ENCODE measurements at regions not wholly inside any gene's neighbourhood (a gene's known extent, or its start where the extent isn't known, plus 50 kb on each side); places are given as distances from the start of the nearest gene placed in this dataset.

DNA sequence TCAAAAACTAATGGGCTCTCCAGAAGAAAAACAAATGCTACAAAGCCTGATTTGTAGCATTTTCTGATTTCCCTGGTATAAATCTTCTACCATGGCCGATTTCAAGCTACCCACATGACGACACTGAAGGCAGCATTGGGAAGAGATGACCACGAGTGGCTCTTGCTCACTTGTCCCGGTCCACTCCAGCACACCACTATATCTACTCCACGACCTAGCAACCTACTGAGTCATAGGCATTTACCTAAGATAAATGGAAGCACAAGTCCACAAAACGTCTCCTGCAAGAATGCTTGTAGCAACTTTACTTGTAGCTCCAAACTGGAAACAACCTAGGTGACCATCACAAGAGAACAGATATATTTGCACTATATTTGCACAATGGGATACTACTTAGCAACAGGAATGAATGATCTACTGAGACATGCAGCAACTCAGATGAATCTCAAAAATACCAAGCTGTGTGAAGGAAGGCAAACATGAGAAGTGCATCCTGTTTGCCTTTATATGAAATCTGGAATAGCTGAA, 60.8 kb upstream of the HES1 start:
- DNase-seq = no peak

DNA sequence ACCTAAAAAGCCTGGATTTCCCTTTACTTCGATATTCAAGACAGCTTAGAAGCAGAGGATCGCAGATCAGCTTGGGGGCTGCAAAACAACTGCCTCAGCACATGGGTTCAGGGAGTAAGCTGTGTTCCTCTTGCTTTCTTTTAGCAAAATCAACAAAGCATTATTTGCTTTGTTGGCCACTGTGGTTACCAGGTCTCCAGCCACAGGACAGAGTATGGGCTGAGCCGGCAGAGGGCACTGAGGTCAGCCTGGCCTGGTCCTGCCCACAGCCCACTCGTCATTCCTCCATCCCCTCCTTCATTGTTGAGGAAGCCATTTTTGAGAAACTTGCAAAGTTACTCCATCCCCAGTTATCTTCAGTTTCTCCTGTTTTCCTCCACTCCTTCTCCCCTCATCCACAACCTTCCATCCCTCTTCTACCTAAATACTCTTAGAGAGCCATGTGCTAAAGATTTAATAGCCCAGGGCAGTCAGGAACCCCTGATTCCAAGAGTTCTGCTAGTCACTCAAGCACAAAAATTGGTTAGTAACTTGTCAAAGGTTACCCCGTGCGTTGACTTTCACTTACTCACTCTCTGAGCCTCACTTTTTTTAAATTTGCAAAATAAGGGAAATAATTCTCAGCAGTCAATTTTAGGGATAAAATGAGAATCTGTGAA, 60.0 kb upstream of the HES1 start:
- no peak for DNase-seq

DNA sequence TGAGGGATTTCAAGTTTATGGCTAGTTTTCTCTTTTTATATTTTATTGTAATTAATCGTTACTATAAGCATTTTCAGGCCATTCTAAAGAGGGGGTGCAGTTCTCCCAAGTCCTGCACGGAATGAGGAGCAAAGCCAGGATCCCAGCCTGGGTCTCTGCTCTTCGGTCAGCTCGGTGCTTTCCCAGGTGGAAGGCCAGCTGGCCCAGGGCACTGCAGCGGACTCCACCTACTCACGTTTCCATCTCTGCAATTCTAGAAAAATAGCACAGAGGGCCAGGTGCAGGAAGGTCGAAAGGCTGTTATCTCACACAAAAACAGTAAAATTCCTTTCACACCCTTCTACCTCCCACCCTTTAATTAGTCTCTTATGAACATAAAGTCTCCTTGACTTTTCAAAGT, 59.5 kb upstream of the HES1 start:
- DNase-seq = no peak

DNA sequence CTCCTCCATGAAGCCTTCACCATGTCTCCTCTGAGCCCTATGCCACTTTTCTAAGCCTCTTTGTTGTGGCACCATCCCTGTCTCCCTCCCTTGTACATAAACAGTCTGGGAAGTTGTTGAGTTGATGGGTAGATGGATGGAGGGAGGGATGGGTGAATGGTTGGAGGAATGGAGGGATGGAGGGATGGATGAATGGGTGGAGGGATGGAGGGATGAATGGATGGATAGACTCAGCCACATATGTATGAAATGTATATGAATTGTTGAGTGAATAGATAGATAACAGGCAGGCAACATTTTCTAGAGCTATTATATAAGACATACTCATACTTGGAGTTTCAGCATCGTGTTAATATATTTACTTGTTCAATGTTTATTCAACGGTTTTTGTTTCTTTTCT, 58.3 kb upstream of the HES1 start:
- no peak for DNase-seq

DNA sequence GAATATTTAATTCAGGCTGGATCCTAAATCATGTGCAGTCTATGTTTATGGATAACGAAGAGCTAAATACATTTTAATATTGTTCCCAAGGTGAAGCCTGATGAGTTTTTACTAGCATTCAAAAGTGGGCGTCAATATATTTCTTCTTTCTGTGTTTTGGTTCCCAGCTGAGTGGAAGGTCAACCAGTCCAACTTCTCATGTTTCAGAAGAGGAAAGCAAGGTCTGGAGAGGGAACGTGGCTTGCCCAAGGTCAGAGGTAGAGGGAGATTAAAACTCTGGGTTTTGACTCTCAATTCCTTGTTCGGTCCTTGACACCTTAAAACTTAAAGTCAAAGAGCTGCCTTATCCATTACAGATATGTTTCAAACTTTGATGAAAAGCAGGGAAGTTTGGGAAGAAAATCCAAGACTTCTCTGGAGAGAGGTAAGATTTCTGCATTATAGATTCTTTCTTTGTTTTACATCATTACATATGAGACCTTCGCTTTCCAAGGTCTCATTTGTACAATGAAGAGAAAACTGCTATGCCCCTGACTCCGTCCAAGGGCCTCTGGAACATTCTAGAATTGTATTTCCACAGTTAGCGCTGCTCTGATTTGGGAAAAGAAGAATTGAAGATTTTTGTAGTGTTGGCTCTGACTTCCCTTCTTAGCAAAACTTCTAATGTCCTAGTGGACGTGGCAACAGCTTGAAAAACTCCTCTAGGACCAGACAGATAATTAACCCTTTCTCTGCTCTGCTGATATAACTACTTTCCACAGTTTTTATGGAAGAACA, 57.7 kb upstream of the HES1 start:
- DNase-seq = no peak

DNA sequence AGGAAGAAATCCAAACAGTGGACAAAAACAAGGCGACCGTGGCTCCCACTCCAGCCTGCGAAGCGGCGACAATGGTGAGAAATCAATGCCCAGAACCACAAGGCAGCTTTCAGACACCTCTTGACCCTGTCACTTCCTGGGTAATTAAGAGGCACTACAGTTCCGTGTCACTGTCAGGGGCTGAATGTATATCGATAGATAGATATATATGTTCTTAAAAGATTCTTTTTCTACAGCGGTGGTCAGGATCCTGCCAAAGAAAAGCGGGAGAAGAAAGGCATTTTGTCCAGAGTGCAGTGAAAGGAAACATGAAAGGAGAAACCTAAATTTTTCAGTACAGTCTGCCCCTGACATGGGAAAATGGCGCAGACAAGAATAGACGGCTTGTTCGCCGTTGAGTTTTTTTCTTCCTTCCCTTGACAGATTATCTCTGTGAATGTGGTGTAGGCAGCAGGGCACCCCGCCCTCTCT, 56.2 kb upstream of the HES1 start:
- DNase-seq = no peak

DNA sequence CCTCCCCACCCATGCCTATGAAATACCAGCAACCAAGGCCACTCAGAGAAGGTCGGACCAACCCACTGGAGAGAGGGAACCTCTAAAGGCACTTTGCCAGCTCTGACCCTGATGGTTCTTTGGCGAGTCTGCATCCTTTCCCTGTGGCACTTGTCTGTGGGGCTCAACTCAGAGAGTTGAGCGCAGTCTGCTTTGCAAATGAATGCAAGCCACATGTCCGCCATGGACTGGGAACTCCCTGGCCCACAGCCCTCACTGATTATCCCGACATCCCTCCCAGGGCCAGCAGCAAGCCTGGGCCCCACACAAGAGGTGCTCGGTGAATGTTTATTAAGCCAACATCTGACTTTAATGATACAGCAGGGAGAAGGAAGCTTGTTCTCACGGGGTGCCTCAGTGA, 55.5 kb upstream of the HES1 start:
- no peak for DNase-seq

DNA sequence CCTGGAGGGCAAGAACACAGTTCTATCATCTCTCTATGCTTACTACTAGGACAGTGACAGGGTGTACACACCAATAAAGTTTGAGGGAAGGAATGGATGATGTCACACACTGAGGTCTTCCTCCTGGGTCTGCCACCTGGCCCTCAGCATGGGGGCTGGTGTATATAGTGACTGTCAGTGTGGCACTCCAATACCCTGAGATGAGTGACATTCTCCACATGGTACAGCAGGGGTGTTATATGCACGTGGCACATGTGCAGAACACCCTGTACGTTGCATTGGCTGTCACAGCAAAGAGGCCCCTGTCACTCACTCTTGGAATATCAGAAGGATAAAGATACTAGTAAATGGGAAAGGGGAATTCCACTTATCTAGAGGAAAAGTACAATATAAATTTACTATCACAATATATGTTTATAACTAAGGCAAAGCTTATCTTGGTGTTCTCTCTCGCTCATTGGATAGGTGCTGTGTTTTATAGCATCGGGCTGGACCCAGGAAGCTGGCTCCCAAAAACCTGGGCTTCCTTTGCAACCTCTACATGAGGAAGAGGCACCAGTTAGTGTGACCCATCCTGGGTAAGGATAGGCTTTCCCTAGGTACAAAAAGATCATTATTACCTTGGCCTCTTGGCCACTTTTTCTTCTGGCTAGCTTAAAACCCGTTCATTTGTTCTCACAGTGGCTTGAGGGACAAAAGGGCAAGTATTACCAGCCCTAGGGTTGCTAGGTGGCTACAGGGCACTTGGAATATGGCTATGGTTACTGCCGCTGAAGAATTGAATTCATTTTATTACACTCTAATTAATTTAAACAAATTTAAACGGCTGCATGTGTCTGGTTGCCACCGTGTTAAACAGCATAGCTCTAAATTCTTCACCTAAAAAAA, 54.8 kb upstream of the HES1 start:
- no peak for DNase-seq

DNA sequence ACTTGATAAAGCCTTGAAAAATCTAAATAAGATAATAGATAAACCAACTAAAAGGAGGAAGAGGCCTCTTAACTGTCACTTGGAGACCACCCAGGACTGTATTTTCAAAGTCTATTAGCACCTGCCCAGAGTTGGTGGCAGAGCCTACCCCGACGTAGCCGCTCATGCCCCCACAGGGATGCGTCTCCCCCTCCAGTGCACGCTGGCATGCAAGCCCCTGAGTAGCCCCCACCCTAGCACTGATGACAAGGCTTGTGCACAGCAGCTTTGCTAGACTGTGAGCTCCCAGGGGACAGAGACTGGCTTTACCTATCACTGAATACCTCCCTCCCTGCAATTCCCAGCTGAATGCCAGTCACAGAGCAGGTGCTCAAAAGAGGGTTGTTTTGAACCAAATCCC, 54.1 kb upstream of the HES1 start:
- no peak for DNase-seq

DNA sequence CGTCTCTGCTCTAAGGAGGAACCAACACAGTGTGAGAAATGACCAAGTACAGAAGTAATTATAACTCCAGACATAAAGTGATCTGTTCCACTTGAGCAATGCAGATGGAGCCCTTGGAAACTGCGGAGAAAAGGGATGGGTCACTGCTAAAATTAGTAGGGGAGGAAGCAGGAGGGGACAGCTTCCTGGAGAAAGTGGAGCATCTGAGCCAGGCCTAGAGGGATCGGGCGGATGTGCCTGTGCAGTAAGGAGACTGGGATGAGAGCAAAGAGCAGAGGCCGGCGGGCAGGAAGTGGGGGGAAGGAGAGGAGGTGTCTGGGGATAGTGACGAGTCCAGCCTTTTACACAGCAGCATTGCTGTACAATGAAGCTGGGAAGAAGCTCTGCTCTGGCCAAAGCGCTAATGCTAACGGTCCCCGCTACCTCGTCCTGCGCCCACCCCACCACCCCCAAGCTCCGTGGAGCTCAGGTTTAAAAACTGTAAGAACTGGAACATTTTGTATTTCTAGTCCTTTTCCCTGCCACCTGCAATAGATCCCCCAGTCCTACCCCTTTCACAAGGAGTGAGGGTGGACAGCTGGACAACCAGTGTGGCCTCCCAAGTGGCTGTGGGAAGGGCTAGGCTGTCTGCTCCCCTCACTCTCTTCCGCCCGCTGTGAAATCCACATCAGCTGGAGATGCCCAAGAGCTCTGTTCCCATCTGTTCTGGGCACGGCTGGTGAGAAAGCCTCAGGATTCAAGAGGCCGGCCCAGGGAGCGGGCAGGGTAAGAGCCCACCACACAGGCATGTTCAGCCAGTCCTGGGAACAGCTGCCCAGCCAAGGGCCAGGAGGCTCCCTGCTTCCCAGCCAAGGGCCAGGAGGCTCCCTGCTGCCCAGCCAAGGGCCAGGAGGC, 53.0 kb upstream of the HES1 start:
- DNase-seq = no peak

DNA sequence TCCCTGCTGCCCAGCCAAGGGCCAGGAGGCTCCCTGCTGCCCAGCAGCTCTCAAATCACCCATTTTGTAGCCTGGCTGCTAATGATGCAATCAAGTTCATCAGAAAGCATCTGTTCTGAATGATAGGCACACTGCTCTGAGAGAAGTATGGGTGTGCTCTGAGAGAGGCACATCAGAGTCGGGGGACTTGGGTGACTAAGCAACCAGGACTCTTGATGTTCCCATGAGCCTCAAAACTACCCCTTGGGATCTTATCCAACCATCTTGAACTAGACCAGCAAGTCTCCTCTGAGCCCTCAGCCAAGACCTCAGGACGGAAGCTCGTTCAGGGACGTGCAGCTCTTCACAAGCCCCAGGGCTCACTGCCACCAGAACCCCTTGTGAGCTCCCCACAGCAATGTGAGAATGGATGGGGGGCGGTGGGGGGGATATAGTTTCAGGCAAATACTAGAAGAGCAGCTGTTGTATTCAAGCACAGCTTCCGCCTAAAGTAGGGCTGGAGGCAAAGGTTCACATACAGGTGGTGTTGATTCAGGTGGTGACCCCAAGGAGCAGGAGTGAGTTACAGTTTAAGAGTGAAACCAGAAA, 52.2 kb upstream of the HES1 start:
- no peak for DNase-seq

DNA sequence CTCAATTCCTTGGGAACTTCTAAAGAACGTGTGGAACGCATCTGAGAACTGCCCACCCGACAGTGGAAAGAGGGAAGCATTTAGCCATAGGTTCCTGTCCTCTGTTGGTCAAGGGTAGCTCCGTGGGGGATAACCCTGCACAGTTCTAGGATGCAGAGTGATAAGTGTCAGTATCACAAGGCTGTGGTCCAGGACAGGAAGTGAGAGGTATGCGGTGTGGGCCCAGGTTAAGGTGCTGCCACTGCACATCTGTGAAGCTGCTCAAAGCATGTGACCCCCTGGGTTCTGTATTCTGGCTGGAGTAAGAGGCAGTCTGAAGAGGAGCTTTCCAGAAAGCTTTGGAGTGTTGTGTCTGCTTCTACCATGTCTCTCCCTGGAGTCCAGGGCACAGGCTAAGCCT, 51.7 kb upstream of the HES1 start:
- no peak for DNase-seq
